Fibroblast of skin of right quadriceps (primary cell): ENCODE measurements at regions not wholly inside any gene's neighbourhood (a gene's known extent, or its start where the extent isn't known, plus 50 kb on each side); places are given as distances from the start of the nearest gene placed in this dataset.
A peak's percentile ranks its signal among the peaks of the same experiment; 100 is the strongest.
"Not testable (repeated sequence)": the region's sequence is repeated elsewhere in the genome, so short reads cannot be mapped to it uniquely, and the experiment has no call there.

Experiments
- DNase-seq: peaks from one replicate; pipeline ENCODE4 v3.0.0-alpha.2; 2013

GRCh38 chr12:7591531-7591930 lies 74.2 kb downstream of the APOBEC1 start:
- no peak for DNase-seq

GRCh38 chr12:7590085-7590484 lies 75.6 kb downstream of the APOBEC1 start:
- DNase-seq, result not testable (repeated sequence)

- peak; percentile 53 for DNase-seq
Observed at GRCh38 chr12:7588742-7589329, 76.9 kb downstream of the APOBEC1 start.

GRCh38 chr12:7584137-7584536 lies 80.6 kb upstream of the CD163 start:
- DNase-seq, result not testable (repeated sequence)

GRCh38 chr12:7583471-7583870 lies 79.9 kb upstream of the CD163 start:
- DNase-seq, result no peak

- DNase-seq, result no peak
Observed at GRCh38 chr12:7582796-7583195, 79.2 kb upstream of the CD163 start.

GRCh38 chr12:7581625-7582024 lies 78.0 kb upstream of the CD163 start:
- no peak for DNase-seq

GRCh38 chr12:7581046-7581445 lies 77.5 kb upstream of the CD163 start:
- DNase-seq, result no peak

GRCh38 chr12:7571257-7571656 lies 67.7 kb upstream of the CD163 start:
- DNase-seq, result no peak

- DNase-seq, result no peak
Observed at GRCh38 chr12:7557227-7557626, 53.6 kb upstream of the CD163 start.

GRCh38 chr12:7555752-7556151 lies 52.2 kb upstream of the CD163 start:
- DNase-seq, result peak; percentile 82

- not testable (repeated sequence) for DNase-seq
Observed at GRCh38 chr12:7554831-7555230, 51.3 kb upstream of the CD163 start.
